Lung (tissue), 11 donors: ENCODE measurements at regions not wholly inside any gene's neighbourhood (a gene's known extent, or its start where the extent isn't known, plus 50 kb on each side); places are given as distances from the start of the nearest gene placed in this dataset.

Source experiments
- ATAC-seq: fragments of 200-7000 bp; cut with Tn5 transposase; one replicate; pipeline ENCODE4 v1.9.1; 2020; ENCODE audit warnings: moderate number of reproducible peaks; ENCODE audit not compliant: insufficient read depth, low FRiP score
- DNase-seq, 3 donors: peaks; one replicate each; pipeline ENCODE4 v3.0.0-alpha.2; 2013 to 2017
- H3K27ac ChIP-seq, 2 donors: one replicate each; pipeline ENCODE4 v1.5.1; 2013; ENCODE audit warnings: mild to moderate bottlenecking in 2 of 2, moderate library complexity in 2 of 2, control low read depth in 1 of 2, inconsistent platforms in 1 of 2, low read depth in 1 of 2, low read length in 1 of 2
- H3K27me3 ChIP-seq, 3 donors: one replicate each; pipeline ENCODE4 v1.5.1; 2013; ENCODE audit warnings: low read length in 2 of 3; ENCODE audit not compliant: control insufficient read depth in 3 of 3, insufficient read depth in 3 of 3
- H3K36me3 ChIP-seq, 4 donors: one replicate each; pipeline ENCODE4 v1.5.1; 2013; ENCODE audit warnings: low read length in 4 of 4, mild to moderate bottlenecking in 1 of 4, moderate library complexity in 1 of 4; ENCODE audit not compliant: control insufficient read depth in 4 of 4, insufficient read depth in 4 of 4
- H3K4me1 ChIP-seq, 5 donors: one replicate each; pipeline ENCODE4 v1.5.1; 2013; ENCODE audit warnings: low read length in 5 of 5, mild to moderate bottlenecking in 2 of 5, moderate library complexity in 1 of 5; ENCODE audit not compliant: control insufficient read depth in 5 of 5, insufficient read depth in 5 of 5
- H3K4me3 ChIP-seq: one replicate; pipeline ENCODE4 v1.5.1; 2013; ENCODE audit warnings: mild to moderate bottlenecking, control low read depth, moderate library complexity
- H3K9ac ChIP-seq, 2 donors: one replicate each; pipeline ENCODE4 v1.5.1; 2013; ENCODE audit warnings: low read length in 2 of 2, control low read depth in 1 of 2; ENCODE audit not compliant: insufficient read depth in 1 of 2
- H3K9me3 ChIP-seq, 4 donors: one replicate each; pipeline ENCODE4 v1.5.1; 2013; ENCODE audit warnings: low read length in 3 of 4, mild to moderate bottlenecking in 1 of 4, moderate library complexity in 1 of 4; ENCODE audit not compliant: control insufficient read depth in 4 of 4, insufficient read depth in 3 of 4
- WGBS, 2 donors: extraction: QIAGEN DNeasy Blood & Tissue Kit; methylation state at CpG; one replicate each; pipeline ENCODE4 v1.1.7; 2013; 5-methylcytosine and 5-hydroxymethylcytosine counted together
- TF ChIP-seq, protein P1 (sequence below): IDR thresholded peaks from 2 replicates; pipeline ENCODE4 v1.5.1; 2012; ENCODE audit warnings: mild to moderate bottlenecking; ENCODE audit errors: control extremely low read depth, extremely low read depth
- donor health status: control.
- donor health status: control.
- donor health status: Bipolar disorder and iron deficiency.
- donor health status: healthy.
- donor health status: DM: yes; HTN: yes; CAD: no.

DNA sequence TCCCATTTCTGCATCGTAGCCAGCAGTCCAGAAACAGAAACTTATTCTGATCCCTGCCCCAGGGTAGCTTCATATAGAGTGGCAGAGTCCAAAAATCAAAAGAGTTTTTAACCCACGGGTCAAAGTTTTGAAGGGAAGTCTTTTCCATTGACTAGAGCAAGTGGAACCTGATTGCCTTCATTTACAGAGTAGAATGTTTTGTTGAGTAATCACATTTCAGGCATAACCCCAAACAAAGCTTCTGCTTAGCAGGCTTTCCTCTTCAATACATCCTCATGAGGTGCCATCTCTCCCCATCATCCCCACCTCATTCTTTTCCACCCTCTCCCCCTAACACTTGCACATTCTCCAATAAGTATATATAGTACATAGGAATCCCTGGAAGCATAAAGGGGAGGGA is 516.0 kb upstream of the FBXO33 start:
- H3K9me3 ChIP-seq: peaks cover 0 to 12% (median 2%) of the 10 kb centered on the region in 4 donors
- TF ChIP-seq, protein P1, sequence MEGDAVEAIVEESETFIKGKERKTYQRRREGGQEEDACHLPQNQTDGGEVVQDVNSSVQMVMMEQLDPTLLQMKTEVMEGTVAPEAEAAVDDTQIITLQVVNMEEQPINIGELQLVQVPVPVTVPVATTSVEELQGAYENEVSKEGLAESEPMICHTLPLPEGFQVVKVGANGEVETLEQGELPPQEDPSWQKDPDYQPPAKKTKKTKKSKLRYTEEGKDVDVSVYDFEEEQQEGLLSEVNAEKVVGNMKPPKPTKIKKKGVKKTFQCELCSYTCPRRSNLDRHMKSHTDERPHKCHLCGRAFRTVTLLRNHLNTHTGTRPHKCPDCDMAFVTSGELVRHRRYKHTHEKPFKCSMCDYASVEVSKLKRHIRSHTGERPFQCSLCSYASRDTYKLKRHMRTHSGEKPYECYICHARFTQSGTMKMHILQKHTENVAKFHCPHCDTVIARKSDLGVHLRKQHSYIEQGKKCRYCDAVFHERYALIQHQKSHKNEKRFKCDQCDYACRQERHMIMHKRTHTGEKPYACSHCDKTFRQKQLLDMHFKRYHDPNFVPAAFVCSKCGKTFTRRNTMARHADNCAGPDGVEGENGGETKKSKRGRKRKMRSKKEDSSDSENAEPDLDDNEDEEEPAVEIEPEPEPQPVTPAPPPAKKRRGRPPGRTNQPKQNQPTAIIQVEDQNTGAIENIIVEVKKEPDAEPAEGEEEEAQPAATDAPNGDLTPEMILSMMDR: no peak
- no peaks in the 10 kb centered on the region for H3K27me3 ChIP-seq
- no peak overlapping the region for H3K4me3 ChIP-seq
- no peaks in the 10 kb centered on the region for H3K36me3 ChIP-seq
- DNase-seq (no peak), ATAC-seq (no peak)
- WGBS, 2 donors: 83 to 90% methylated on average over 2 of the region's 2 CpGs
- H3K4me1 ChIP-seq: no peaks in the 10 kb centered on the region
- H3K9ac ChIP-seq: no peak overlapping the region
- H3K27ac ChIP-seq: no peak overlapping the region

DNA sequence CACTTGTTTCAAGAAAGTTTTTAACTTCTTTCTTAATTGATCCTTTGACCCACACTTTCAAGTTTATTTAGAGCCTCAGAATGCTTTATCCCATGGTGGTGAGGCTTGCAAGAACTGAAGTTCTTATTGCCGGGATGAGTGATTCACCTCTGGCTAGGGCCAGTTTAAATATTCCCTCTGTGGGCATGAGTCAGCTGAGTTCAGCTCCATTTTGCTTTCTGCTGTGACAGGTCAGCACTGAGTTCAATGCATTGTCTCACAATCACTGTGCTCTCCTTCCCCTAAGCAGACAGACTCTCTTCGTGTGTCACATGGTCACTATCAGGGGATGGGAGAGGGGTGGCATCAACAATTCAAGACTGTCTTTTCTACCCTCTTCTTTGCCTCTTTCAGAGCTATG is 514.6 kb upstream of the FBXO33 start:
- H3K9ac ChIP-seq: no peak overlapping the region
- WGBS, 2 donors: 89 to 91% methylated on average over 2 of the region's 2 CpGs
- ATAC-seq: no peak
- H3K4me3 ChIP-seq: no peak overlapping the region
- no peaks in the 10 kb centered on the region for H3K4me1 ChIP-seq
- H3K27ac ChIP-seq: no peak overlapping the region
- H3K27me3 ChIP-seq: no peaks in the 10 kb centered on the region
- DNase-seq: no peak
- peaks cover 0 to 5% (median 2%) of the 10 kb centered on the region in 4 donors for H3K9me3 ChIP-seq
- no peaks in the 10 kb centered on the region for H3K36me3 ChIP-seq
- TF ChIP-seq, protein P1: no peak

DNA sequence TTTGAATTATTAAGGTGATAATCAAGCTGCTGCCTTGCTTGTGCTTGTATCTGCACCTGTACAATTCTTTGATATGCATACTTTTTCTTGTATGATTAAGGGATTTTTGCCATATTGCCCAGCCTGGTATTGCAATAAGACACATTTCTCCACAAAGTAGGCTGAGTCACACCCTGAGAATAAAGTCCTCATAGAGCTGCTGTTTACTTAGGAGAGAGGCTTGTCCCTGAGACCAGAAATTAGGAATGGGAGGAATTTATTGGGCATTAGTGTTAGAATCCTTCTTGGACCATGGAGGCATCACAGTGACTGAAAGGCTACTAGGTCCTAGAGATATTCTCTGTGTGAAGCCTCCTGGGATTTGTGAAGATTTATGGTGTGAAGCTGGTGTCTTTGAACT is 506.8 kb upstream of the FBXO33 start:
- H3K36me3 ChIP-seq: no peaks in the 10 kb centered on the region
- no peak overlapping the region for H3K9ac ChIP-seq
- H3K4me3 ChIP-seq: no peak overlapping the region
- H3K27ac ChIP-seq: no peak overlapping the region
- no peaks in the 10 kb centered on the region for H3K4me1 ChIP-seq
- DNase-seq: no peak
- TF ChIP-seq, protein P1: no peak
- H3K27me3 ChIP-seq: no peaks in the 10 kb centered on the region
- ATAC-seq: no peak
- no peaks in the 10 kb centered on the region for H3K9me3 ChIP-seq

DNA sequence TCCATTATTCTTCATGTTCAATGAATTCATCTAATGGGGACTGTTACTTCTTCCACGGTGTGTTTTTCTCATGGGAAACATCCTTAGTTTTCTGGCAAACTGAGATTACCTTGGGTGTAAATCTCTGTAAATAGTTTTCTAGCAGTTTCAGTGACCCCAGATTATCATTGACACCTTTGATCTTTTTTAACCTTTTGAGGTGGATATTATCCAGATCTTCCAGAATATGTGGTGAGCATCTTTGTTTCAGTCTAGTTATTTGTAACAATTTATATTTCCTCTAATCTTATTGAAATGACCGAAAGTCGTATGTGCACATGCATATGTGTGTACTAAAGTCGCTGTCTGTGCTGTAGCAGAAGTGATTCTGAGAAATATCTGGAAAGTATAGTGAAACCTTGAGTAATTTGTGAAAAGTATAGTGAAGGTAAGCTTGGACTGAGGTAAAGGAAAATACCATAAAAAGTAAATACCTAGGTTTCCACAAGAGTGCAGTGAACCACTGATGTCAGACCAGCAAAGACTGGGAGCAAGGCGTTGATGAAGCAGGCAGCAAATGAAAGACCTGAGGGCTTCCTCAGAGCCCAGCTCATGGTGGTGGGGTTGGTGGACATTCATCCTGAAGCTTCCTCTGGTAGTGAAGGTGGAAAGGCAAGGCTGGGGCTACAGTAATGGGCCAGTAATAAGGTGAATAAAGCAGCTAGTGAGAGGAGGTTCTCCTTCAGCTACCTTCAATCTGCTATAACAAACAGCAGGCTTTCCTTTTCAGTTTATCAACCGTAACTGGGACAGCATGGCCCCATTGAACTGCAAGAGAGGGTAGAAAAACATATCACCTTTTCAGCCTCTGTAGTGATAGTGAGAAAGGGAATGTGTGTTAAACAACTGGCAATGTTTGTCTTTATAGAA is 480.2 kb upstream of the FBXO33 start:
- TF ChIP-seq, protein P1: no peak
- no peaks in the 10 kb centered on the region for H3K27me3 ChIP-seq
- DNase-seq (no peak), ATAC-seq (no peak)
- H3K4me3 ChIP-seq: no peak overlapping the region
- H3K9me3 ChIP-seq: no peaks in the 10 kb centered on the region
- H3K27ac ChIP-seq: no peak overlapping the region
- whole genome bisulfite sequencing, 2 donors: 81 to 83% methylated on average over 6 of the region's 6 CpGs
- H3K36me3 ChIP-seq: no peaks in the 10 kb centered on the region
- no peak overlapping the region for H3K9ac ChIP-seq
- no peaks in the 10 kb centered on the region for H3K4me1 ChIP-seq
